GM21423 (cell line): ENCODE measurements at regions not wholly inside any gene's neighbourhood (a gene's known extent, or its start where the extent isn't known, plus 50 kb on each side); places are given as distances from the start of the nearest gene placed in this dataset.

ENCODE experiments used
- ATAC-seq: cut with Tn5 transposase; IDR thresholded peaks from one replicate; pipeline ENCODE4 v1.9.1; 2021; ENCODE audit warnings: mild to moderate bottlenecking, moderate library complexity; ENCODE audit not compliant: unreplicated experiment

DNA sequence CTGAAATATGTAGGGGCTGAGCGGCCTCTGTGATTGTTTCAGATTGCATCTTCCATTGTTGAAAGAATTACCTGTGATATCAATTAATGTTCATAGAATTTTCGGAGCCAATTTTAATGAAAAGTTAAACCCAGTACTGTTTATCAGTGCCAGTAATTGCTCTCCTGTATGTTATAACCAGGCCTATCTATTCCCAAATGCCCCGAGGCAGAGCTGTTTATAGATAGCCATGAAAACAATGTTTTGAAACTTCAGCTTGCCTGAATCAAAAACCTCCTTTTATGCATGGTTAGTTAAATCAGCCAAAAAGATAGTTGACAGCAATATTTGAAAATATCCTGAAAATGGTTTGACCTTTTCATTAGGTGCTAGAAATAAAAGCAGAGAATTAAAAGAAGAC, 50.1 kb upstream of the HDAC9 start:
- no peak for ATAC-seq
